Endothelial cell of umbilical vein (primary cell): ENCODE measurements at regions not wholly inside any gene's neighbourhood (a gene's known extent, or its start where the extent isn't known, plus 50 kb on each side); places are given as distances from the start of the nearest gene placed in this dataset.

Experiments
- BruUV-seq: library from RNA; stranded (reverse); fragments of 400-500 nt; replicated peaks from 2 replicates; lab custom pipeline; 2021; lab: Mats Ljungman, UMichigan
- CTCF ChIA-PET: fragments of 300-600, 350-600 bp; sonication (Branson Sonifier 250); formaldehyde crosslinking; loops from one replicate; lab custom pipeline; 2021; ENCODE audit warnings: antibody characterized with exemption, inconsistent platforms; lab: Charles Lee
- POLR2A ChIA-PET: fragments of 300-600, 350-600 bp; sonication (Branson Sonifier 250); formaldehyde crosslinking; loops from one replicate; lab custom pipeline; 2021; ENCODE audit warnings: antibody characterized with exemption, inconsistent platforms; lab: Charles Lee
- DNase-seq: peaks from one replicate; pipeline ENCODE4 v3.0.0-alpha.2; 2011; ENCODE audit warnings: low read depth, low spot score
- FAIRE-seq: peaks from 2 replicates; lab custom pipeline; 2011; peaks lifted over from hg19 to GRCh38; lab: Jason Lieb, UNC
- H2AFZ ChIP-seq: 2 replicates; pipeline ENCODE4 v1.6.0; 2012; ENCODE audit warnings: low read depth, low read length, control low read depth, inconsistent platforms
- H3K27ac ChIP-seq: 2 replicates; pipeline ENCODE4 v1.5.1; 2011; ENCODE audit warnings: low read depth, mild to moderate bottlenecking, control low read depth, low read length, moderate library complexity; ENCODE audit not compliant: insufficient read depth
- H3K27me3 ChIP-seq, 2 experiments: 2 replicates each; pipeline versions ENCODE4 v1.6.0 to v1.6.1; 2011; ENCODE audit warnings: low read length in 2 of 2, mixed read lengths in 1 of 2; ENCODE audit not compliant: control insufficient read depth in 2 of 2, insufficient read depth in 2 of 2
- H3K36me3 ChIP-seq, 2 experiments: 2 replicates in 1 of 2; 3 replicates in 1 of 2; pipeline ENCODE4 v1.5.1; 2011; ENCODE audit warnings: low read length in 2 of 2, mild to moderate bottlenecking in 1 of 2, moderate library complexity in 1 of 2; ENCODE audit not compliant: control insufficient read depth in 2 of 2, insufficient read depth in 2 of 2; ENCODE audit errors: extremely low read depth in 1 of 2
- H3K4me1 ChIP-seq: 3 replicates; pipeline ENCODE4 v1.5.1; 2011; ENCODE audit warnings: mild to moderate bottlenecking, low read length; ENCODE audit not compliant: control insufficient read depth, insufficient read depth; ENCODE audit errors: extremely low read depth
- H3K4me2 ChIP-seq: 2 replicates; pipeline ENCODE4 v1.6.1; 2011; ENCODE audit warnings: low read length, control low read depth, mixed read lengths; ENCODE audit not compliant: insufficient read depth
- H3K4me3 ChIP-seq, 3 experiments: fragments of 200-600 bp in 1 of 3; sonication (generic), shearing (Covaris generic) in 1 of 3; replicated peaks in 1 of 3; 2 replicates each; pipeline ENCODE4 v1.5.1; 2011 to 2016; ENCODE audit warnings: control low read depth in 3 of 3, low read length in 3 of 3, mild to moderate bottlenecking in 2 of 3, inconsistent platforms in 1 of 3, low read depth in 1 of 3, moderate library complexity in 1 of 3; ENCODE audit not compliant: insufficient read depth in 1 of 3
- H3K79me2 ChIP-seq: 2 replicates; pipeline ENCODE4 v1.6.0; 2012; ENCODE audit warnings: low read length, inconsistent platforms; ENCODE audit not compliant: control insufficient read depth, insufficient read depth
- H3K9ac ChIP-seq: replicated peaks from 2 replicates; pipeline ENCODE3; 2011; ENCODE audit warnings: low read length, control low read depth; ENCODE audit not compliant: insufficient read depth; ENCODE audit errors: extremely low read depth
- H3K9me1 ChIP-seq: replicated peaks from 3 replicates; pipeline ENCODE4 v1.6.0; 2011; ENCODE audit warnings: mild to moderate bottlenecking, low read length; ENCODE audit not compliant: control insufficient read depth, insufficient read depth; ENCODE audit errors: extremely low read depth
- H3K9me3 ChIP-seq: replicated peaks from 2 replicates; pipeline ENCODE4 v1.5.1; 2012; ENCODE audit warnings: low read length, inconsistent platforms; ENCODE audit not compliant: control insufficient read depth, insufficient read depth
- H4K20me1 ChIP-seq: replicated peaks from 2 replicates; pipeline ENCODE3; 2011; ENCODE audit warnings: mild to moderate bottlenecking, low read length; ENCODE audit not compliant: control insufficient read depth, insufficient read depth; ENCODE audit errors: extremely low read depth
- CTCF ChIP-seq, 2 donors: IDR thresholded peaks; 1 replicate in 1 of 2; 2 replicates in 1 of 2; pipeline ENCODE4 v1.5.1; 2011; ENCODE audit warnings: low read length in 2 of 2, mild to moderate bottlenecking in 2 of 2, moderate library complexity in 2 of 2, control low read depth in 1 of 2, inconsistent platforms in 1 of 2, low read depth in 1 of 2; ENCODE audit not compliant: insufficient read depth in 1 of 2; ENCODE audit errors: extremely low read depth in 1 of 2
- EZH2 ChIP-seq: IDR thresholded peaks from 2 replicates; pipeline ENCODE4 v1.6.1; 2012; ENCODE audit warnings: borderline replicate concordance, low read depth, mild to moderate bottlenecking, moderate library complexity, low read length, inconsistent platforms; ENCODE audit not compliant: severe bottlenecking
- FOS ChIP-seq: IDR thresholded peaks from 2 replicates; pipeline ENCODE4 v1.6.1; 2011; ENCODE audit warnings: mild to moderate bottlenecking, low read length, moderate library complexity, borderline replicate concordance; ENCODE audit not compliant: insufficient read depth
- GATA2 ChIP-seq: IDR thresholded peaks from 2 replicates; pipeline ENCODE4 v1.7.0; 2011; ENCODE audit warnings: low read depth, mild to moderate bottlenecking, moderate library complexity, mixed read lengths, low read length; ENCODE audit not compliant: insufficient read length, insufficient read depth
- JUN ChIP-seq: IDR thresholded peaks from 2 replicates; pipeline ENCODE4 v1.6.1; 2011; ENCODE audit warnings: borderline replicate concordance, low read depth; ENCODE audit not compliant: insufficient read length, insufficient read depth
- MAX ChIP-seq: IDR thresholded peaks from 2 replicates; pipeline ENCODE4 v1.6.1; 2011; ENCODE audit not compliant: insufficient read depth, insufficient read length
- MYC ChIP-seq: IDR thresholded peaks from one replicate; pipeline ENCODE4 v1.6.1; 2011; ENCODE audit warnings: mild to moderate bottlenecking, low read depth, low read length
- POLR2A ChIP-seq: IDR thresholded peaks from 2 replicates; pipeline ENCODE4 v1.6.1; 2012; ENCODE audit warnings: low read depth, mild to moderate bottlenecking, control low read depth, low read length
- POLR2AphosphoS5 ChIP-seq: IDR thresholded peaks from 2 replicates; pipeline ENCODE4 v1.6.1; 2012; ENCODE audit warnings: low read depth, mild to moderate bottlenecking, control low read depth, low read length, moderate library complexity; ENCODE audit not compliant: insufficient read depth
- dilution Hi-C: fragments of 300-500 bp; cut with MboI; formaldehyde crosslinking; loops from one replicate; pipeline ENCODE4 v1.15.0; 2019; ENCODE audit warnings: low sequenced_read_pairs; ENCODE audit not compliant: extremely low pct_ligation_motif_present
- intact Hi-C: fragments of 100-400 bp; cut with micrococcal nuclease; formaldehyde crosslinking; loops from one replicate; pipeline ENCODE4 v1.10.0; 2022

GRCh38 chr3:189486556-189486955 is 144.6 kb upstream of the TP63 start:
- no peak for FAIRE-seq
- no TSS peak for BruUV-seq
- intact Hi-C loops: no loop called here

More at GRCh38 chr3:189486556-189486955, 144.6 kb upstream of the TP63 start:
- dilution Hi-C loops: no loop called here
- ChIA-PET POLR2A (no interaction called here), CTCF (no interaction called here)
- Histone ChIP-seq H3K9me1 (no peaks in the 10 kb centered on the region), H3K4me3 (no peak overlapping the region), H3K4me1 (no peaks in the 10 kb centered on the region), H3K4me2 (no peak overlapping the region), H3K9ac (no peak overlapping the region), H3K79me2 (no peaks in the 10 kb centered on the region), H3K36me3 (no peaks in the 10 kb centered on the region), H3K27ac (no peak overlapping the region), H4K20me1 (no peaks in the 10 kb centered on the region), H2AFZ (no peak overlapping the region), H3K9me3 (peaks cover 2% of the 10 kb centered on the region), H3K27me3 (no peaks in the 10 kb centered on the region)
- DNase-seq: no peak
- TF ChIP-seq MAX: no peak
- TF ChIP-seq EZH2: no peak
- no peak for TF ChIP-seq POLR2A
- TF ChIP-seq MYC: no peak
- no peak for TF ChIP-seq POLR2AphosphoS5
- TF ChIP-seq CTCF (IDR thresholded peaks at IDR 0.05; ENCODE audit: extremely low read depth in 1 of 2, insufficient read depth in 1 of 2, low read depth in 1 of 2, low read length in 2 of 2): no peak
- no peak for TF ChIP-seq GATA2
- TF ChIP-seq FOS: no peak
- no peak for TF ChIP-seq JUN
